ENCODE measurements at regions not wholly inside any gene's neighbourhood (a gene's known extent, or its start where the extent isn't known, plus 50 kb on each side); places are given as distances from the start of the nearest gene placed in this dataset.

- H3K4me3 ChIP-seq: no peak overlapping the region
- H3K27ac ChIP-seq: no peak overlapping the region
- H3K27me3 ChIP-seq: no peaks in the 10 kb centered on the region
- H3K4me2 ChIP-seq: peak overlapping the region; percentile 46
- peak; percentile 22 for DNase-seq (ENCODE audit: low spot score)
- Mint-ChIP-seq H3K4me1 (peaks cover 34% of the 10 kb centered on the region), H3K36me3 (no peaks in the 10 kb centered on the region), H3K27me3 (ENCODE audit: insufficient read depth, low read depth) (peaks cover 5% of the 10 kb centered on the region), H3K9me3 (peaks cover 7% of the 10 kb centered on the region), H3K27ac (peak overlapping the region; percentile 43), H3K4me3 (peak overlapping the region; percentile 24)
- TF ChIP-seq, protein P1, sequence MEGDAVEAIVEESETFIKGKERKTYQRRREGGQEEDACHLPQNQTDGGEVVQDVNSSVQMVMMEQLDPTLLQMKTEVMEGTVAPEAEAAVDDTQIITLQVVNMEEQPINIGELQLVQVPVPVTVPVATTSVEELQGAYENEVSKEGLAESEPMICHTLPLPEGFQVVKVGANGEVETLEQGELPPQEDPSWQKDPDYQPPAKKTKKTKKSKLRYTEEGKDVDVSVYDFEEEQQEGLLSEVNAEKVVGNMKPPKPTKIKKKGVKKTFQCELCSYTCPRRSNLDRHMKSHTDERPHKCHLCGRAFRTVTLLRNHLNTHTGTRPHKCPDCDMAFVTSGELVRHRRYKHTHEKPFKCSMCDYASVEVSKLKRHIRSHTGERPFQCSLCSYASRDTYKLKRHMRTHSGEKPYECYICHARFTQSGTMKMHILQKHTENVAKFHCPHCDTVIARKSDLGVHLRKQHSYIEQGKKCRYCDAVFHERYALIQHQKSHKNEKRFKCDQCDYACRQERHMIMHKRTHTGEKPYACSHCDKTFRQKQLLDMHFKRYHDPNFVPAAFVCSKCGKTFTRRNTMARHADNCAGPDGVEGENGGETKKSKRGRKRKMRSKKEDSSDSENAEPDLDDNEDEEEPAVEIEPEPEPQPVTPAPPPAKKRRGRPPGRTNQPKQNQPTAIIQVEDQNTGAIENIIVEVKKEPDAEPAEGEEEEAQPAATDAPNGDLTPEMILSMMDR (IDR thresholded peaks at IDR 0.05): no peak
- TF ChIP-seq EZH2phosphoT487 (IDR thresholded peaks at IDR 0.05) (no peak), EZH2 (IDR thresholded peaks at IDR 0.05) (no peak)
- no peaks in the 10 kb centered on the region for H3K36me3 ChIP-seq
- H3K9ac ChIP-seq: no peak overlapping the region
- no peaks in the 10 kb centered on the region for H4K20me1 ChIP-seq (ENCODE audit: low read depth)
- H3F3A ChIP-seq (ENCODE audit: low read depth): no peaks in the 10 kb centered on the region
- H3K4me1 ChIP-seq: peaks cover 29% of the 10 kb centered on the region
- H3K9me3 ChIP-seq (ENCODE audit: low read depth): no peaks in the 10 kb centered on the region
- H3K79me2 ChIP-seq (ENCODE audit: low read depth): no peaks in the 10 kb centered on the region
- peak overlapping the region; percentile 96 for H2AFZ ChIP-seq (replicated peaks)
Measured at GRCh38 chr15:92305343-92305742, 88.3 kb upstream of the ST8SIA2 start.

DNA sequence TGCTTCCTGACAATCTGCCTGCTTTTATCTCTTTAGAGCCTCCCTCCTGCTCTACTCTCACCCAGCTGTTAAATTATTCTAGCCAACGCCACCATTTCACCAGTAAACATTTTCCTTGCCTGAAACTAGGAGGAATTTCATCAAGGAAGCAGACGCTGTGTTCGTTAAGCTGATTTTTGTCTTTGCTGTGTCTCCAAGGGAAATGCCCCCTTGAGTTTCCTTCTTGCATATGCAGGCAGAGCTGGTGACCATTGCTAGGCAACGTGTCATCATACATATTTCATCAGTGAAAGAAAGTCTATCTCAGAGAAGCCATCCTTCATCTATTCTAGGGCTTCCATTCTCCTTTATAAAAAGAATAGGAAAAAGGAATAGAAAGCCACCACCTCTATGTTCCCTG is 87.0 kb upstream of the ST8SIA2 start:
- Histone ChIP-seq H4K20me1 (ENCODE audit: low read depth) (no peaks in the 10 kb centered on the region), H3K27ac (no peak overlapping the region), H3K9me3 (ENCODE audit: low read depth) (no peaks in the 10 kb centered on the region), H3K4me1 (peaks cover 29% of the 10 kb centered on the region), H3K27me3 (no peaks in the 10 kb centered on the region), H3K36me3 (no peaks in the 10 kb centered on the region), H3K79me2 (ENCODE audit: low read depth) (no peaks in the 10 kb centered on the region), H3K4me2 (peak overlapping the region; percentile 46), H3K9ac (no peak overlapping the region), H3K4me3 (no peak overlapping the region), H2AFZ (replicated peaks) (peak overlapping the region; percentile 96), H3F3A (ENCODE audit: low read depth) (no peaks in the 10 kb centered on the region)
- Mint-ChIP-seq H3K27ac (peak overlapping the region; percentile 84), H3K27me3 (ENCODE audit: insufficient read depth, low read depth) (peaks cover 5% of the 10 kb centered on the region), H3K36me3 (no peaks in the 10 kb centered on the region), H3K4me3 (peak overlapping the region; percentile 73), H3K4me1 (peaks cover 35% of the 10 kb centered on the region), H3K9me3 (peaks cover 2% of the 10 kb centered on the region)
- peak; percentile 76 for DNase-seq (ENCODE audit: low spot score)
- TF ChIP-seq EZH2phosphoT487 (IDR thresholded peaks at IDR 0.05): no peak
- TF ChIP-seq, protein P1 (IDR thresholded peaks at IDR 0.05): peak; percentile 59

DNA sequence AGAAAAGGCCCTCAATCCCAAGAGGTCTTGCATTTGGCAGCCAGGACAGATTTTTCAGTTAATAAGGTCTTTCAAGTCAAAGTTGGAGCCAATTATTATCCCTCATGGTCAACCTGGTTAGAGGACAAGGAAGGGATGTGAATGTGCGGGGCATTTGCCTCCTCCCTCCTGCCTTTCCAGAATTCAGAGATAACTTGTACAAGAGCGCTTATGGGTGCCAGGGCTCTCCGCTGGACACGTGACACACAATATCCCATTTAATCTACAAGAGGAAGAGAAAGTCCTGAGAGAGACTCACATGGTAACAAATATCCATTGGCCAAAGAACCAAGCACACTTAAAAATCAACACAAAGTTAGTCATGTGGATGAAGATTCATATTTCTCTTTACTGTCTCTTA is 78.5 kb upstream of the ST8SIA2 start:
- Mint-ChIP-seq H3K36me3 (no peaks in the 10 kb centered on the region), H3K9me3 (peaks cover 7% of the 10 kb centered on the region), H3K27ac (no peak overlapping the region), H3K27me3 (ENCODE audit: insufficient read depth, low read depth) (peaks cover 10% of the 10 kb centered on the region), H3K4me1 (peaks cover 12% of the 10 kb centered on the region), H3K4me3 (no peak overlapping the region)
- H3K9me3 ChIP-seq (ENCODE audit: low read depth): no peaks in the 10 kb centered on the region
- TF ChIP-seq EZH2 (IDR thresholded peaks at IDR 0.05) (no peak), EZH2phosphoT487 (IDR thresholded peaks at IDR 0.05) (no peak)
- TF ChIP-seq, protein P1 (IDR thresholded peaks at IDR 0.05): no peak
- peaks cover 2% of the 10 kb centered on the region for H3K4me1 ChIP-seq
- no peak overlapping the region for H2AFZ ChIP-seq (replicated peaks)
- H3K4me3 ChIP-seq: no peak overlapping the region
- no peak overlapping the region for H3K9ac ChIP-seq
- no peaks in the 10 kb centered on the region for H4K20me1 ChIP-seq (ENCODE audit: low read depth)
- no peaks in the 10 kb centered on the region for H3K79me2 ChIP-seq (ENCODE audit: low read depth)
- H3K4me2 ChIP-seq: no peak overlapping the region
- H3F3A ChIP-seq (ENCODE audit: low read depth): no peaks in the 10 kb centered on the region
- no peak for DNase-seq (ENCODE audit: low spot score)
- no peaks in the 10 kb centered on the region for H3K27me3 ChIP-seq
- no peaks in the 10 kb centered on the region for H3K36me3 ChIP-seq
- no peak overlapping the region for H3K27ac ChIP-seq
